Testis (tissue), 2 donors: ENCODE measurements at regions not wholly inside any gene's neighbourhood (a gene's known extent, or its start where the extent isn't known, plus 50 kb on each side); places are given as distances from the start of the nearest gene placed in this dataset.
"Not testable (repeated sequence)": the region's sequence is repeated elsewhere in the genome, so short reads cannot be mapped to it uniquely, and the experiment has no call there.

ENCODE experiments used
- DNase-seq: peaks from one replicate; pipeline ENCODE4 v3.0.0-alpha.2; 2019
- H3K27ac ChIP-seq, 2 donors: fragments of 200-600 bp; sonication (generic); one replicate each; pipeline ENCODE4 v1.5.1; 2019
- H3K27me3 ChIP-seq: fragments of 200-600 bp; sonication (generic); one replicate; pipeline ENCODE4 v1.5.1; 2019
- H3K36me3 ChIP-seq: fragments of 200-600 bp; sonication (generic); one replicate; pipeline ENCODE4 v1.5.1; 2017; ENCODE audit warnings: low read depth; ENCODE audit errors: missing control alignments
- H3K4me1 ChIP-seq: fragments of 200-600 bp; sonication (generic); one replicate; pipeline ENCODE4 v1.5.1; 2019
- H3K4me3 ChIP-seq, 2 donors: fragments of 200-600 bp; sonication (generic); one replicate each; pipeline ENCODE4 v1.5.1; 2017 to 2019
- H3K9me3 ChIP-seq: fragments of 200-600 bp; sonication (generic); one replicate; pipeline ENCODE4 v1.5.1; 2017
- CTCF ChIP-seq, 3 experiments: fragments of 450-650 bp in 2 of 3; fragments of 200-600 bp in 1 of 3; sonication (generic) in 1 of 3; IDR thresholded peaks; one replicate each; pipeline ENCODE4 v1.5.1; 2016 to 2019; ENCODE audit warnings: antibody characterized with exemption in 3 of 3, mild to moderate bottlenecking in 2 of 3, moderate library complexity in 1 of 3
- POLR2A ChIP-seq: fragments of 450-650 bp; IDR thresholded peaks from one replicate; pipeline ENCODE4 v1.6.1; 2017; ENCODE audit warnings: antibody characterized with exemption, mild to moderate bottlenecking, moderate library complexity
- WGBS, 2 donors: methylation state at CpG; one replicate each; pipeline ENCODE4 v1.1.5; 2018; 5-methylcytosine and 5-hydroxymethylcytosine counted together
- intact Hi-C: fragments of 100-400 bp; cut with DNase I; formaldehyde crosslinking; loops from one replicate; pipeline ENCODE4 v1.15.1; 2023; ENCODE audit warnings: low total_unique reads

GRCh38 chr4:110335399-110335798, 137.0 kb upstream of the ELOVL6 start:
- DNase-seq = no peak
- Histone ChIP-seq H3K27ac (no peak overlapping the region), H3K36me3 (no peaks in the 10 kb centered on the region), H3K4me1 (no peaks in the 10 kb centered on the region), H3K27me3 (no peaks in the 10 kb centered on the region), H3K9me3 (no peaks in the 10 kb centered on the region), H3K4me3 (no peak overlapping the region)
- TF ChIP-seq CTCF (IDR thresholded peaks at IDR 0.05) (no peak), POLR2A (no peak)
- intact Hi-C loops = no loop called here
- WGBS, 2 donors = 90 to 91% methylated on average over 5 of the region's 5 CpGs

GRCh38 chr4:110332483-110332882, 134.1 kb upstream of the ELOVL6 start:
- WGBS, 2 donors = 47 to 54% methylated on average over 2 of the region's 2 CpGs
- TF ChIP-seq POLR2A = no peak
- no peak for TF ChIP-seq CTCF (IDR thresholded peaks at IDR 0.05)
- intact Hi-C loops = no loop called here
- Histone ChIP-seq H3K36me3 (no peaks in the 10 kb centered on the region), H3K9me3 (no peaks in the 10 kb centered on the region), H3K4me3 (no peak overlapping the region), H3K27me3 (no peaks in the 10 kb centered on the region), H3K4me1 (no peaks in the 10 kb centered on the region), H3K27ac (no peak overlapping the region)
- no peak for DNase-seq

- DNase-seq, H3K9me3 ChIP-seq, H3K27me3 ChIP-seq, H3K4me1 ChIP-seq, intact Hi-C loops, H3K27ac ChIP-seq, H3K4me3 ChIP-seq, H3K36me3 ChIP-seq: not testable (repeated sequence)
- WGBS, 2 donors = 82 to 93% methylated on average over 4 of the region's 4 CpGs
These were observed 128.0 kb upstream of the ELOVL6 start for GRCh38 chr4:110326426-110326825.

- 81 to 88% methylated on average over 1 of the region's 1 CpG for WGBS, 2 donors
- H3K4me1 ChIP-seq = no peaks in the 10 kb centered on the region
- H3K27ac ChIP-seq = no peak overlapping the region
- no peak for DNase-seq
- no peaks in the 10 kb centered on the region for H3K36me3 ChIP-seq
- intact Hi-C loops = no loop called here
- H3K27me3 ChIP-seq = no peaks in the 10 kb centered on the region
- H3K9me3 ChIP-seq = no peaks in the 10 kb centered on the region
- TF ChIP-seq CTCF (IDR thresholded peaks at IDR 0.05) (no peak), POLR2A (no peak)
- H3K4me3 ChIP-seq = no peak overlapping the region
These were observed 112.4 kb upstream of the ELOVL6 start for GRCh38 chr4:110310795-110311194.

GRCh38 chr4:110309675-110310074, 111.3 kb upstream of the ELOVL6 start:
- intact Hi-C loops = no loop called here
- DNase-seq = no peak

More at GRCh38 chr4:110309675-110310074, 111.3 kb upstream of the ELOVL6 start:
- TF ChIP-seq CTCF (IDR thresholded peaks at IDR 0.05) (no peak), POLR2A (no peak)
- Histone ChIP-seq H3K4me3 (no peak overlapping the region), H3K9me3 (no peaks in the 10 kb centered on the region), H3K4me1 (no peaks in the 10 kb centered on the region), H3K27ac (no peak overlapping the region), H3K27me3 (no peaks in the 10 kb centered on the region), H3K36me3 (no peaks in the 10 kb centered on the region)
